ENCODE measurements at regions not wholly inside any gene's neighbourhood (a gene's known extent, or its start where the extent isn't known, plus 50 kb on each side); places are given as distances from the start of the nearest gene placed in this dataset.

DNA sequence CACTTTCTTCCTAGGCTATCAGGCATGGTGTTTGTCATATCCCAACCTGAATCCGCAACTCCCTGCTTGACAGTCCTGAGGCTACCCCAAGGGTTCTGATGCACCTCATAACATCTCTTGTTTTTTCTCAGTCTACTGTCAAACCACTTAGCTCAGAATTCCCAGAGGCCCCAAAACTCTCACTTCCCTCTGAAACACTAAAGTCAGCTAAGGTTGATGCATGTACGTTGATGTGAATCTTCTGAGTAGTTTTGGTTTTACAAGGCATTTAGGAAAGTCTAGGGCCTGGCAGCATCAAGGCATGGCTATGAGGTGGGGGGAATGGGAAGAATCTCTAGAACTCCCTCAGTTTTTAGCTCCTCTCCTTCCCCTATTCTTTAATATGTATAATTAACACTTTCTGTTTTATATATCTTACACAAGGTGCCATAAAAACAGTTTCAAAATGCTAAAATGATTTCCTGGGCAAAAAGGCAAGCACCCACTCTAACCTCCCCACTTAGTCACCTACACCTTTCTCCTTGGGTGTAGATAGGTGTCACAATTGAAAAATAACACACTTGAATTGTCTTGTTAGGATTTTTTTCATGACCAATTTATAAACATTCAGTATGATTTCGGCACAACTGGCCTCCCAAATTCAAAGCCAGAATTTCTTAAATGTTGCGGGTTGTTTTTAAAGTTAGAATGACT is 71.4 kb upstream of the TANK start:
- H3K27ac ChIP-seq = no peak overlapping the region
- no peak for TF ChIP-seq ZFX (IDR thresholded peaks at IDR 0.05)
- TF ChIP-seq CTCF (conservative IDR thresholded peaks at IDR 0.05) = no peak

DNA sequence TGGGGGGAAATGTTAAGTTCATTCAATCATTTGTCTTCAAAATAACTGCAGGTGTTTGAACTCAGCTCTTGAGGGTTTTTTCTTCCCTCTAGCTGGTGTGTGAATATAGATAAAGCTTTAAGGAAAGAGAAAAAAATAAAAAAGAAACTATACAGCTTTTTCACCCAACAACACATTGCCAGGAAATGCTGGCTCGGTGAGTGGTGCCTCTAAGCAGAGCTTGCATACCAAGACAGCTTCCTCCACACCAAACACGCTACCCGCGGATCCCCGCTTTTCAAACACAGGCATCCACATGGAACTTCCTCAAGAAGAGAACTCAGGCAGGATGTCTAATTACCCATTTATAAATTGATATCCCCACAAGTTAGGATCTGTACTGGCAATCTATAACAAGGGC is 69.8 kb upstream of the TANK start:
- H3K27ac ChIP-seq = no peak overlapping the region
- TF ChIP-seq ZFX (IDR thresholded peaks at IDR 0.05) = no peak
- TF ChIP-seq CTCF (conservative IDR thresholded peaks at IDR 0.05) = no peak

- TF ChIP-seq ZFX (IDR thresholded peaks at IDR 0.05) = no peak
- TF ChIP-seq CTCF (conservative IDR thresholded peaks at IDR 0.05) = no peak
- no peak overlapping the region for H3K27ac ChIP-seq
Observed at GRCh38 chr2:161095314-161095713, 64.9 kb upstream of the TANK start.

DNA sequence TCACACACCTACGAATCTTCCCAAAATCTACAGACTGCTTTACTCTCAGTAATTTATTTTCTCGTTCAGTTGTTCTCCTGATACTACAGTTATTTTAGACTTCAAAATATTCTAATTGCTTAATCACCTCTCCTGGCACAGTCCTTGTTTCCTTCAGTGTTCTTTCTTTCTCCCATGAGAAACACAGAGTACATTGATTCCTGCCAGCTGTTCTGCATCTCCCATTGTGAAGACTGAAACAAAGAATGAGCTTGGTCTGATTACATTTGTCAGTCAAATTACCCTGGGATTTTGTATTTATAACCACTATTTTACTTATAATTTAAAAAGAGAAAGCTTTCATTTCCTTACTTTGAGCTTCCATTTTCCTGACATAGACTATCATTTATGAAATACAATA is 63.9 kb upstream of the TANK start:
- no peak overlapping the region for H3K27ac ChIP-seq
- TF ChIP-seq ZFX (IDR thresholded peaks at IDR 0.05) = no peak
- no peak for TF ChIP-seq CTCF (conservative IDR thresholded peaks at IDR 0.05)

- TF ChIP-seq ZFX (IDR thresholded peaks at IDR 0.05) (no peak), CTCF (conservative IDR thresholded peaks at IDR 0.05) (no peak)
- H3K27ac ChIP-seq = no peak overlapping the region
Observed at GRCh38 chr2:161097157-161097556, 63.1 kb upstream of the TANK start.

DNA sequence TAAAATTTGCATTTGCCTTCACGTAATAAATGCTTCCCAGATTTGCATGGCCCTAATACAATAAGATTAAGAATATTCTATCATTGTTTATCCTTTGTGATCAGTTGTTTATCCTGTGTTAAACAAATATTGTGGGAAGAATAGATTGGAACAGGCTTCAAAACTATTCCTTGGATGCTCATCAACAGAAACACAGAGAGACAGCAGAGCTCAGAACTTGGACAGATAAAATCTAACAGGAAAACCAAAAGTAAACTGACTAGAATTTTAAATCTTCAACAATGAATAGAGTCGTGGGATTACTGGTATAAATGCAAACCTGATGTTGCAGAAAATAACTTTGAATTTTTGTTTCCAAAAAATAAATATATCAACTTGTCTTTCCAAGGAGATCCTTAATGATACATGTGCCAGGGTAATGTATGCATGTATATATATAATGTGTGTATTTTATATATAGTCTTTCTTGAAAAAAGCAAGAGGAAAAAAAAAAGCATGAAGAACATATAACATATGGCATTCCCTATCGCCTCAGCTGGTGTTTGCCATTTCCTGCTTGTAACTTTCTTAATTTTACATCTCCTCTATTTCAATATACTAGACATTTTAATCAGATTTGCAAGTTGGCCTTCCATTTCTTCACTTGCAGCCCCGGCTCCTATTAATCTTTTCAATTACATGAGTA is 59.9 kb upstream of the TANK start:
- TF ChIP-seq ZFX (IDR thresholded peaks at IDR 0.05) = no peak
- no peak for TF ChIP-seq CTCF (conservative IDR thresholded peaks at IDR 0.05)
- H3K27ac ChIP-seq = no peak overlapping the region

- no peak overlapping the region for H3K27ac ChIP-seq
- TF ChIP-seq ZFX (IDR thresholded peaks at IDR 0.05) = no peak
Observed at GRCh38 chr2:161101406-161101805, 58.8 kb upstream of the TANK start.

Data from C4-2B (cell line).